ENCODE measurements at regions not wholly inside any gene's neighbourhood (a gene's known extent, or its start where the extent isn't known, plus 50 kb on each side); places are given as distances from the start of the nearest gene placed in this dataset.

GRCh38 chr10:14412624-14413023 is 81.9 kb upstream of the FRMD4A start:
- H3K9me3 ChIP-seq (ENCODE audit: control insufficient read depth in 2 of 2, low read length in 2 of 2) = no peaks in the 10 kb centered on the region
- H3K27ac ChIP-seq (ENCODE audit: insufficient read depth, low read length, poor library complexity, severe bottlenecking) = no peak overlapping the region
- H3K4me1 ChIP-seq (ENCODE audit: control insufficient read depth, insufficient read depth, low read length, poor library complexity, severe bottlenecking) = peaks cover 6% of the 10 kb centered on the region
- DNase-seq (no peak), ATAC-seq (ENCODE audit: low read depth in 2 of 2) (no peak)
- H3K36me3 Mint-ChIP-seq = no peaks in the 10 kb centered on the region
- no peak overlapping the region for H3K4me3 ChIP-seq (ENCODE audit: low read depth, low read length)
- no peaks in the 10 kb centered on the region for H3K36me3 ChIP-seq (ENCODE audit: control insufficient read depth, insufficient read depth, low read length)
- peaks cover 8 to 20% (median 16%) of the 10 kb centered on the region in 4 donors for H3K4me1 Mint-ChIP-seq
- H3K27ac Mint-ChIP-seq = no peak overlapping the region
- H3K27me3 ChIP-seq (ENCODE audit: control insufficient read depth, insufficient read depth, low read length) = peaks cover 35% of the 10 kb centered on the region
- peaks cover 30% of the 10 kb centered on the region for H3K27me3 Mint-ChIP-seq
- H3K9me3 Mint-ChIP-seq = peaks cover 0 to 3% (median 0%) of the 10 kb centered on the region in 7 donors
- H3K4me3 Mint-ChIP-seq = no peak overlapping the region

GRCh38 chr10:14409856-14410458 is 79.2 kb upstream of the FRMD4A start:
- Mint-ChIP-seq H3K36me3 (no peaks in the 10 kb centered on the region), H3K27ac (no peak overlapping the region), H3K9me3 (peaks cover 0 to 3% (median 0%) of the 10 kb centered on the region in 7 donors), H3K4me3 (peak overlapping the region in 1 of 4 donors; percentile 1), H3K27me3 (peaks cover 16% of the 10 kb centered on the region), H3K4me1 (peaks cover 8 to 20% (median 16%) of the 10 kb centered on the region in 4 donors)
- ATAC-seq (ENCODE audit: low read depth in 2 of 2) (no peak), DNase-seq (peak in 1 of 3 donors; percentile 5)
- Histone ChIP-seq H3K27ac (ENCODE audit: insufficient read depth, low read length, poor library complexity, severe bottlenecking) (no peak overlapping the region), H3K4me3 (ENCODE audit: low read depth, low read length) (no peak overlapping the region), H3K36me3 (ENCODE audit: control insufficient read depth, insufficient read depth, low read length) (no peaks in the 10 kb centered on the region), H3K4me1 (ENCODE audit: control insufficient read depth, insufficient read depth, low read length, poor library complexity, severe bottlenecking) (peaks cover 6% of the 10 kb centered on the region), H3K9me3 (ENCODE audit: control insufficient read depth in 2 of 2, low read length in 2 of 2) (no peaks in the 10 kb centered on the region), H3K27me3 (ENCODE audit: control insufficient read depth, insufficient read depth, low read length) (peaks cover 25% of the 10 kb centered on the region)

- H3K36me3 Mint-ChIP-seq = no peaks in the 10 kb centered on the region
- H3K27me3 ChIP-seq (ENCODE audit: control insufficient read depth, insufficient read depth, low read length) = peaks cover 19% of the 10 kb centered on the region
- peaks cover 0 to 3% (median 0%) of the 10 kb centered on the region in 7 donors for H3K9me3 Mint-ChIP-seq
- no peaks in the 10 kb centered on the region for H3K9me3 ChIP-seq (ENCODE audit: control insufficient read depth in 2 of 2, low read length in 2 of 2)
- H3K4me3 Mint-ChIP-seq = no peak overlapping the region
- H3K4me3 ChIP-seq (ENCODE audit: low read depth, low read length) = no peak overlapping the region
- no peak overlapping the region for H3K27ac ChIP-seq (ENCODE audit: insufficient read depth, low read length, poor library complexity, severe bottlenecking)
- ATAC-seq (ENCODE audit: low read depth in 2 of 2) (no peak), DNase-seq (no peak)
- H3K4me1 Mint-ChIP-seq = peaks cover 8 to 20% (median 16%) of the 10 kb centered on the region in 4 donors
- H3K27me3 Mint-ChIP-seq = peaks cover 10% of the 10 kb centered on the region
- no peaks in the 10 kb centered on the region for H3K36me3 ChIP-seq (ENCODE audit: control insufficient read depth, insufficient read depth, low read length)
- H3K27ac Mint-ChIP-seq = peak overlapping the region in 1 of 3 donors; percentile 45
- peaks cover 6% of the 10 kb centered on the region for H3K4me1 ChIP-seq (ENCODE audit: control insufficient read depth, insufficient read depth, low read length, poor library complexity, severe bottlenecking)
Measured at GRCh38 chr10:14409247-14409646, 78.5 kb upstream of the FRMD4A start.

GRCh38 chr10:14408139-14408538 is 77.4 kb upstream of the FRMD4A start:
- H3K27ac ChIP-seq (ENCODE audit: insufficient read depth, low read length, poor library complexity, severe bottlenecking) = no peak overlapping the region
- peaks cover 6% of the 10 kb centered on the region for H3K4me1 ChIP-seq (ENCODE audit: control insufficient read depth, insufficient read depth, low read length, poor library complexity, severe bottlenecking)
- peaks cover 0 to 3% (median 0%) of the 10 kb centered on the region in 7 donors for H3K9me3 Mint-ChIP-seq
- peaks cover 15% of the 10 kb centered on the region for H3K27me3 ChIP-seq (ENCODE audit: control insufficient read depth, insufficient read depth, low read length)
- no peak overlapping the region for H3K4me3 Mint-ChIP-seq
- H3K27me3 Mint-ChIP-seq = peaks cover 10% of the 10 kb centered on the region
- ATAC-seq (ENCODE audit: low read depth in 2 of 2) = no peak
- H3K9me3 ChIP-seq (ENCODE audit: control insufficient read depth in 2 of 2, low read length in 2 of 2) = no peaks in the 10 kb centered on the region
- no peaks in the 10 kb centered on the region for H3K36me3 ChIP-seq (ENCODE audit: control insufficient read depth, insufficient read depth, low read length)
- DNase-seq = no peak
- H3K4me3 ChIP-seq (ENCODE audit: low read depth, low read length) = no peak overlapping the region
- no peaks in the 10 kb centered on the region for H3K36me3 Mint-ChIP-seq
- peaks cover 8 to 20% (median 16%) of the 10 kb centered on the region in 4 donors for H3K4me1 Mint-ChIP-seq
- no peak overlapping the region for H3K27ac Mint-ChIP-seq

GRCh38 chr10:14407567-14407966 is 76.8 kb upstream of the FRMD4A start:
- Mint-ChIP-seq H3K9me3 (peaks cover 0 to 3% (median 0%) of the 10 kb centered on the region in 7 donors), H3K36me3 (no peaks in the 10 kb centered on the region), H3K4me3 (no peak overlapping the region), H3K27me3 (peaks cover 13% of the 10 kb centered on the region), H3K4me1 (peaks cover 8 to 20% (median 16%) of the 10 kb centered on the region in 4 donors), H3K27ac (no peak overlapping the region)
- Histone ChIP-seq H3K27me3 (ENCODE audit: control insufficient read depth, insufficient read depth, low read length) (peaks cover 14% of the 10 kb centered on the region), H3K4me3 (ENCODE audit: low read depth, low read length) (no peak overlapping the region), H3K36me3 (ENCODE audit: control insufficient read depth, insufficient read depth, low read length) (no peaks in the 10 kb centered on the region), H3K27ac (ENCODE audit: insufficient read depth, low read length, poor library complexity, severe bottlenecking) (no peak overlapping the region), H3K4me1 (ENCODE audit: control insufficient read depth, insufficient read depth, low read length, poor library complexity, severe bottlenecking) (peaks cover 6% of the 10 kb centered on the region), H3K9me3 (ENCODE audit: control insufficient read depth in 2 of 2, low read length in 2 of 2) (no peaks in the 10 kb centered on the region)
- DNase-seq (no peak), ATAC-seq (ENCODE audit: low read depth in 2 of 2) (no peak)

GRCh38 chr10:14405076-14406065 is 74.6 kb upstream of the FRMD4A start:
- Histone ChIP-seq H3K4me1 (ENCODE audit: control insufficient read depth, insufficient read depth, low read length, poor library complexity, severe bottlenecking) (peaks cover 5% of the 10 kb centered on the region), H3K27me3 (ENCODE audit: control insufficient read depth, insufficient read depth, low read length) (peaks cover 4% of the 10 kb centered on the region), H3K27ac (ENCODE audit: insufficient read depth, low read length, poor library complexity, severe bottlenecking) (no peak overlapping the region), H3K36me3 (ENCODE audit: control insufficient read depth, insufficient read depth, low read length) (no peaks in the 10 kb centered on the region), H3K4me3 (ENCODE audit: low read depth, low read length) (no peak overlapping the region), H3K9me3 (ENCODE audit: control insufficient read depth in 2 of 2, low read length in 2 of 2) (no peaks in the 10 kb centered on the region)
- H3K27me3 Mint-ChIP-seq = peaks cover 18% of the 10 kb centered on the region
- no peak overlapping the region for H3K4me3 Mint-ChIP-seq
- peaks cover 8 to 16% (median 13%) of the 10 kb centered on the region in 4 donors for H3K4me1 Mint-ChIP-seq
- H3K36me3 Mint-ChIP-seq = no peaks in the 10 kb centered on the region
- H3K9me3 Mint-ChIP-seq = peaks cover 0 to 2% (median 0%) of the 10 kb centered on the region in 7 donors
- no peak for ATAC-seq (ENCODE audit: low read depth in 2 of 2)
- H3K27ac Mint-ChIP-seq = no peak overlapping the region
- no peak for DNase-seq

- peaks cover 0 to 4% (median 0%) of the 10 kb centered on the region in 7 donors for H3K9me3 Mint-ChIP-seq
- Histone ChIP-seq H3K27ac (ENCODE audit: insufficient read depth, low read length, poor library complexity, severe bottlenecking) (no peak overlapping the region), H3K9me3 (ENCODE audit: control insufficient read depth in 2 of 2, low read length in 2 of 2) (no peaks in the 10 kb centered on the region), H3K27me3 (ENCODE audit: control insufficient read depth, insufficient read depth, low read length) (peaks cover 4% of the 10 kb centered on the region), H3K4me3 (ENCODE audit: low read depth, low read length) (no peak overlapping the region), H3K36me3 (ENCODE audit: control insufficient read depth, insufficient read depth, low read length) (no peaks in the 10 kb centered on the region), H3K4me1 (ENCODE audit: control insufficient read depth, insufficient read depth, low read length, poor library complexity, severe bottlenecking) (no peaks in the 10 kb centered on the region)
- no peaks in the 10 kb centered on the region for H3K36me3 Mint-ChIP-seq
- no peak overlapping the region for H3K27ac Mint-ChIP-seq
- H3K27me3 Mint-ChIP-seq = peaks cover 12% of the 10 kb centered on the region
- H3K4me3 Mint-ChIP-seq = no peak overlapping the region
- DNase-seq = no peak
- peaks cover 0 to 5% (median 2%) of the 10 kb centered on the region in 4 donors for H3K4me1 Mint-ChIP-seq
- ATAC-seq (ENCODE audit: low read depth in 2 of 2) = no peak
Measured at GRCh38 chr10:14403881-14404623, 73.3 kb upstream of the FRMD4A start.

All from CD4-positive, CD25-positive, alpha-beta regulatory T cell (primary cell).